NB4 (cell line): ENCODE measurements at regions not wholly inside any gene's neighbourhood (a gene's known extent, or its start where the extent isn't known, plus 50 kb on each side); places are given as distances from the start of the nearest gene placed in this dataset.

ENCODE experiments used
- MYC ChIP-seq: IDR thresholded peaks from 2 replicates; pipeline ENCODE4 v1.6.1; 2011; ENCODE audit warnings: low read depth, low read length
- POLR2A ChIP-seq: IDR thresholded peaks from 2 replicates; pipeline ENCODE4 v1.6.1; 2011; ENCODE audit warnings: mild to moderate bottlenecking; ENCODE audit not compliant: insufficient read length; ENCODE audit errors: extremely low read depth
- TF ChIP-seq, protein P1 (sequence below): IDR thresholded peaks from one replicate; pipeline ENCODE4 v1.5.1; 2012; ENCODE audit warnings: low read depth, low read length
- TF ChIP-seq, protein P2 (sequence below): IDR thresholded peaks from 2 replicates; pipeline ENCODE4 v1.6.1; 2011; ENCODE audit warnings: low read depth, low read length

DNA sequence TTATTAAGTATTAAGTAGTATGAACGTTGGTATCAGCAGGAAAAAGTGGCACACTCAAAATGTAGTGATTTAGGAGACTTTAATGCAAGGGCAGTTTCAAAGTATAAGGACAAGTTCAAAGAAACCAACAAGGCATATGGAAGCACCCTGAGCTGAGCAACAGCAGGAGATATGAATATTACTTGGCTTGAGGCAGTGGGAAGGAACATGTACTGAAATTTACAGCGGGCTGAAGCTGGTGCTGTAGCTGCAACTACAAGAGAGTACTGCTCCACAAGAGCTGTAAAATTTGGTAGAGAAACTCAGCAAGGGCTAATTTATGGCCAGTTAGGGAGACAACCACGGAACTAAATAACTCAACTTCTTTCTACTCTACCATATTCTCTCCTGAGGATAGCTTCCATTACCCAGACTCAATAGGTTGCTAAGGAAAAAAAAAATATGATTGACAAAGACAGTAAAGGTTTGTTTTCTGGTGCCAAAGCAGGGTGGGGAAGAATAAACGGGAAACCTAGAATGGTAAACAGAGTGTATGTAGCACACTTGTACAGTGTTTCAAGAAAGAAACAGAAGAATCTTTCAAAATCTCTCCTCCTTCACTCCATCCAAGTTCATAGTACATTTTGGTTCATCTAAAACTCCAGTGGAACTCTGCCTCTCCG is 487.8 kb upstream of the MGAT4C start:
- TF ChIP-seq, protein P1, sequence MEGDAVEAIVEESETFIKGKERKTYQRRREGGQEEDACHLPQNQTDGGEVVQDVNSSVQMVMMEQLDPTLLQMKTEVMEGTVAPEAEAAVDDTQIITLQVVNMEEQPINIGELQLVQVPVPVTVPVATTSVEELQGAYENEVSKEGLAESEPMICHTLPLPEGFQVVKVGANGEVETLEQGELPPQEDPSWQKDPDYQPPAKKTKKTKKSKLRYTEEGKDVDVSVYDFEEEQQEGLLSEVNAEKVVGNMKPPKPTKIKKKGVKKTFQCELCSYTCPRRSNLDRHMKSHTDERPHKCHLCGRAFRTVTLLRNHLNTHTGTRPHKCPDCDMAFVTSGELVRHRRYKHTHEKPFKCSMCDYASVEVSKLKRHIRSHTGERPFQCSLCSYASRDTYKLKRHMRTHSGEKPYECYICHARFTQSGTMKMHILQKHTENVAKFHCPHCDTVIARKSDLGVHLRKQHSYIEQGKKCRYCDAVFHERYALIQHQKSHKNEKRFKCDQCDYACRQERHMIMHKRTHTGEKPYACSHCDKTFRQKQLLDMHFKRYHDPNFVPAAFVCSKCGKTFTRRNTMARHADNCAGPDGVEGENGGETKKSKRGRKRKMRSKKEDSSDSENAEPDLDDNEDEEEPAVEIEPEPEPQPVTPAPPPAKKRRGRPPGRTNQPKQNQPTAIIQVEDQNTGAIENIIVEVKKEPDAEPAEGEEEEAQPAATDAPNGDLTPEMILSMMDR, result no peak
- TF ChIP-seq POLR2A (no peak), MYC (no peak)
- TF ChIP-seq, protein P2, sequence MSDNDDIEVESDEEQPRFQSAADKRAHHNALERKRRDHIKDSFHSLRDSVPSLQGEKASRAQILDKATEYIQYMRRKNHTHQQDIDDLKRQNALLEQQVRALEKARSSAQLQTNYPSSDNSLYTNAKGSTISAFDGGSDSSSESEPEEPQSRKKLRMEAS, result no peak
